ENCODE measurements at regions not wholly inside any gene's neighbourhood (a gene's known extent, or its start where the extent isn't known, plus 50 kb on each side); places are given as distances from the start of the nearest gene placed in this dataset.
"Not testable (repeated sequence)": the region's sequence is repeated elsewhere in the genome, so short reads cannot be mapped to it uniquely, and the experiment has no call there.

GRCh38 chr14:65173973-65174693, 71.8 kb upstream of the MAX start:
- Mint-ChIP-seq H3K9me3 (no peaks in the 10 kb centered on the region), H3K27me3 (peaks cover 4 to 5% of the 10 kb centered on the region in 2 donors), H3K4me3 (no peak overlapping the region), H3K27ac (no peak overlapping the region), H3K4me1 (peaks cover 10 to 12% (median 11%) of the 10 kb centered on the region in 3 donors), H3K36me3 (no peaks in the 10 kb centered on the region)
- no peaks in the 10 kb centered on the region for H3K9me3 ChIP-seq
- 86% methylated on average over 10 of the region's 13 CpGs for WGBS (ENCODE audit: insufficient coverage)
- DNase-seq (no peak), ATAC-seq (replicated peaks in 1 of 4) (no peak)
- H3K36me3 ChIP-seq (ENCODE audit: control insufficient read depth in 2 of 2, extremely low read depth in 1 of 2, insufficient read depth in 1 of 2, low read length in 1 of 2): no peaks in the 10 kb centered on the region
- ChIA-PET CTCF (interaction anchor here in 1 of 2 donors (1.0 kb wide), 1 partner anchor 10 kb away, joined by 3 read pairs; no protein-coding TSS in a partner anchor), POLR2A (no interaction called here)
- no peak overlapping the region for H3K27ac ChIP-seq (ENCODE audit: low read length)
- H3K4me3 ChIP-seq (ENCODE audit: control insufficient read depth in 1 of 2, extremely low read depth in 1 of 2, low read length in 1 of 2): no peak overlapping the region
- peaks cover 0 to 11% of the 10 kb centered on the region in 2 experiments for H3K27me3 ChIP-seq (replicated peaks in 1 of 2; ENCODE audit: control insufficient read depth in 2 of 2, extremely low read depth in 1 of 2, insufficient read depth in 2 of 2, low read length in 1 of 2)
- H3K4me1 ChIP-seq (ENCODE audit: control insufficient read depth in 1 of 2, extremely low read depth in 1 of 2, insufficient read depth in 2 of 2, low read length in 2 of 2): peaks cover 2 to 9% of the 10 kb centered on the region in 2 experiments

- Histone ChIP-seq H3K27me3 (replicated peaks in 1 of 2; ENCODE audit: control insufficient read depth in 2 of 2, extremely low read depth in 1 of 2, insufficient read depth in 2 of 2, low read length in 1 of 2) (peaks cover 0 to 11% of the 10 kb centered on the region in 2 experiments), H3K27ac (ENCODE audit: low read length) (no peak overlapping the region), H3K4me3 (ENCODE audit: control insufficient read depth in 1 of 2, extremely low read depth in 1 of 2, low read length in 1 of 2) (no peak overlapping the region), H3K9me3 (no peaks in the 10 kb centered on the region), H3K36me3 (ENCODE audit: control insufficient read depth in 2 of 2, extremely low read depth in 1 of 2, insufficient read depth in 1 of 2, low read length in 1 of 2) (no peaks in the 10 kb centered on the region), H3K4me1 (ENCODE audit: control insufficient read depth in 1 of 2, extremely low read depth in 1 of 2, insufficient read depth in 2 of 2, low read length in 2 of 2) (peaks cover 2 to 9% of the 10 kb centered on the region in 2 experiments)
- Mint-ChIP-seq H3K27me3 (peaks cover 4 to 5% of the 10 kb centered on the region in 2 donors), H3K27ac (no peak overlapping the region), H3K4me3 (no peak overlapping the region), H3K9me3 (no peaks in the 10 kb centered on the region), H3K36me3 (no peaks in the 10 kb centered on the region), H3K4me1 (peaks cover 12 to 13% (median 12%) of the 10 kb centered on the region in 3 donors)
- DNase-seq: no peak
- 100% methylated on average over 1 of the region's 3 CpGs for WGBS (ENCODE audit: insufficient coverage)
- POLR2A ChIA-PET: no interaction called here
- CTCF ChIA-PET: interaction anchor here in 1 of 2 donors (0.6 to 1.0 kb wide), 2 partner anchors 10 to 67 kb away, joined by 3 read pairs; no protein-coding TSS in a partner anchor
- no peak for ATAC-seq (replicated peaks in 1 of 4)
These were observed 72.5 kb upstream of the MAX start for GRCh38 chr14:65174783-65175182.

DNA sequence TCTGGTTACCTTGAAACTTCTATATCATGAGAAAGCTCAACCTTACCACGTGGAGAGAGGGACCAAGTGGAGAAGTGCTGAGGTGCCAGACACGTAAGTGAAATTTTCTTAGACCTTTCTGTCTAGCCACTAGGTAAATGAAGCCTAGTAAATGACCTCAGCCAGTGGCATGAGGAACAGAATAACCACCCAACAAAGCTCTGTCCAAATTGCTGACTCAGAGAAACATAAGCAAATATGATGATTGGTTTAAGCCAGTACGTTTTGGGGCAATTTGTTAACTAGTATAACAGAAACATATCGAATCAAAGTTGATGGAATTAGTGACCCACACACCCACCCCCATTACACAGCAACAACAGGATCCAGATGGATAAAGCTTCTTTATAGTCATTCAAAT, 75.2 kb upstream of the MAX start:
- no peak for ATAC-seq (replicated peaks in 1 of 4)

GRCh38 chr14:65179231-65179630, 76.9 kb upstream of the MAX start:
- H3K4me3 ChIP-seq (ENCODE audit: control insufficient read depth in 1 of 2, extremely low read depth in 1 of 2, low read length in 1 of 2); H3K4me1 Mint-ChIP-seq; POLR2A ChIA-PET; H3K36me3 ChIP-seq (ENCODE audit: control insufficient read depth in 2 of 2, extremely low read depth in 1 of 2, insufficient read depth in 1 of 2, low read length in 1 of 2); H3K9me3 ChIP-seq; H3K27ac ChIP-seq (ENCODE audit: low read length); H3K27ac Mint-ChIP-seq; H3K4me1 ChIP-seq (ENCODE audit: control insufficient read depth in 1 of 2, extremely low read depth in 1 of 2, insufficient read depth in 2 of 2, low read length in 2 of 2); H3K27me3 ChIP-seq (replicated peaks in 1 of 2; ENCODE audit: control insufficient read depth in 2 of 2, extremely low read depth in 1 of 2, insufficient read depth in 2 of 2, low read length in 1 of 2); DNase-seq; ATAC-seq (replicated peaks in 1 of 4); H3K4me3 Mint-ChIP-seq; H3K27me3 Mint-ChIP-seq; CTCF ChIA-PET; H3K36me3 Mint-ChIP-seq: not testable (repeated sequence)
- H3K9me3 Mint-ChIP-seq: peaks cover 10 to 18% (median 13%) of the 10 kb centered on the region in 3 donors
- WGBS (ENCODE audit: insufficient coverage): 100% methylated on average over 1 of the region's 4 CpGs

More for the DNA sequence above, 75.2 kb upstream of the MAX start:
- 89% methylated on average over 2 of the region's 4 CpGs for WGBS (ENCODE audit: insufficient coverage)
- H3K36me3 ChIP-seq (ENCODE audit: control insufficient read depth in 2 of 2, extremely low read depth in 1 of 2, insufficient read depth in 1 of 2, low read length in 1 of 2): no peaks in the 10 kb centered on the region
- CTCF ChIA-PET: interaction anchor here in 1 of 2 donors (1.1 kb wide), 1 partner anchor 234 kb away, joined by 4 read pairs; no protein-coding TSS in a partner anchor
- peaks cover 0 to 3% of the 10 kb centered on the region in 2 experiments for H3K27me3 ChIP-seq (replicated peaks in 1 of 2; ENCODE audit: control insufficient read depth in 2 of 2, extremely low read depth in 1 of 2, insufficient read depth in 2 of 2, low read length in 1 of 2)
- DNase-seq: no peak
- POLR2A ChIA-PET: no interaction called here
- Mint-ChIP-seq H3K4me1 (peaks cover 0 to 9% (median 4%) of the 10 kb centered on the region in 3 donors), H3K9me3 (peaks cover 4 to 12% (median 9%) of the 10 kb centered on the region in 3 donors), H3K27ac (no peak overlapping the region), H3K4me3 (no peak overlapping the region), H3K36me3 (no peaks in the 10 kb centered on the region), H3K27me3 (no peaks in the 10 kb centered on the region)
- no peak overlapping the region for H3K27ac ChIP-seq (ENCODE audit: low read length)
- H3K4me3 ChIP-seq (ENCODE audit: control insufficient read depth in 1 of 2, extremely low read depth in 1 of 2, low read length in 1 of 2): no peak overlapping the region
- H3K4me1 ChIP-seq (ENCODE audit: control insufficient read depth in 1 of 2, extremely low read depth in 1 of 2, insufficient read depth in 2 of 2, low read length in 2 of 2): no peaks in the 10 kb centered on the region
- no peaks in the 10 kb centered on the region for H3K9me3 ChIP-seq

GRCh38 chr14:65179918-65180724, 77.8 kb upstream of the MAX start:
- ChIA-PET CTCF (no interaction called here), POLR2A (no interaction called here)
- ATAC-seq (replicated peaks in 1 of 4) (no peak), DNase-seq (peak in 1 of 35 experiments; percentile 22)
- Histone ChIP-seq H3K36me3 (ENCODE audit: control insufficient read depth in 2 of 2, extremely low read depth in 1 of 2, insufficient read depth in 1 of 2, low read length in 1 of 2) (no peaks in the 10 kb centered on the region), H3K4me3 (ENCODE audit: control insufficient read depth in 1 of 2, extremely low read depth in 1 of 2, low read length in 1 of 2) (no peak overlapping the region), H3K4me1 (ENCODE audit: control insufficient read depth in 1 of 2, extremely low read depth in 1 of 2, insufficient read depth in 2 of 2, low read length in 2 of 2) (no peaks in the 10 kb centered on the region), H3K9me3 (no peaks in the 10 kb centered on the region), H3K27ac (ENCODE audit: low read length) (no peak overlapping the region), H3K27me3 (replicated peaks in 1 of 2; ENCODE audit: control insufficient read depth in 2 of 2, extremely low read depth in 1 of 2, insufficient read depth in 2 of 2, low read length in 1 of 2) (no peaks in the 10 kb centered on the region)
- Mint-ChIP-seq H3K4me3 (no peak overlapping the region), H3K27ac (no peak overlapping the region), H3K36me3 (no peaks in the 10 kb centered on the region), H3K4me1 (peaks cover 0 to 9% (median 4%) of the 10 kb centered on the region in 3 donors), H3K9me3 (peaks cover 10 to 18% (median 13%) of the 10 kb centered on the region in 3 donors), H3K27me3 (no peaks in the 10 kb centered on the region)
- 38% methylated on average over 3 of the region's 8 CpGs for WGBS (ENCODE audit: insufficient coverage)

- no peaks in the 10 kb centered on the region for H3K27me3 Mint-ChIP-seq
- Histone ChIP-seq H3K36me3 (ENCODE audit: control insufficient read depth in 2 of 2, extremely low read depth in 1 of 2, insufficient read depth in 1 of 2, low read length in 1 of 2) (no peaks in the 10 kb centered on the region), H3K4me1 (ENCODE audit: control insufficient read depth in 1 of 2, extremely low read depth in 1 of 2, insufficient read depth in 2 of 2, low read length in 2 of 2) (no peaks in the 10 kb centered on the region), H3K27me3 (replicated peaks in 1 of 2; ENCODE audit: control insufficient read depth in 2 of 2, extremely low read depth in 1 of 2, insufficient read depth in 2 of 2, low read length in 1 of 2) (no peaks in the 10 kb centered on the region), H3K27ac (ENCODE audit: low read length) (no peak overlapping the region), H3K4me3 (ENCODE audit: control insufficient read depth in 1 of 2, extremely low read depth in 1 of 2, low read length in 1 of 2) (no peak overlapping the region), H3K9me3 (no peaks in the 10 kb centered on the region)
- no peak for ATAC-seq (replicated peaks in 1 of 4)
- H3K4me1 Mint-ChIP-seq: peaks cover 0 to 9% (median 4%) of the 10 kb centered on the region in 3 donors
- ChIA-PET CTCF (no interaction called here), POLR2A (no interaction called here)
- H3K4me3 Mint-ChIP-seq: no peak overlapping the region
- no peaks in the 10 kb centered on the region for H3K36me3 Mint-ChIP-seq
- no peak for DNase-seq
- WGBS (ENCODE audit: insufficient coverage): 82% methylated on average over 1 of the region's 1 CpG
- H3K27ac Mint-ChIP-seq: no peak overlapping the region
- H3K9me3 Mint-ChIP-seq: peaks cover 10 to 18% (median 13%) of the 10 kb centered on the region in 3 donors
These were observed 78.4 kb upstream of the MAX start for GRCh38 chr14:65180725-65181025.
